ENCODE measurements at regions not wholly inside any gene's neighbourhood (a gene's known extent, or its start where the extent isn't known, plus 50 kb on each side); places are given as distances from the start of the nearest gene placed in this dataset.

DNA sequence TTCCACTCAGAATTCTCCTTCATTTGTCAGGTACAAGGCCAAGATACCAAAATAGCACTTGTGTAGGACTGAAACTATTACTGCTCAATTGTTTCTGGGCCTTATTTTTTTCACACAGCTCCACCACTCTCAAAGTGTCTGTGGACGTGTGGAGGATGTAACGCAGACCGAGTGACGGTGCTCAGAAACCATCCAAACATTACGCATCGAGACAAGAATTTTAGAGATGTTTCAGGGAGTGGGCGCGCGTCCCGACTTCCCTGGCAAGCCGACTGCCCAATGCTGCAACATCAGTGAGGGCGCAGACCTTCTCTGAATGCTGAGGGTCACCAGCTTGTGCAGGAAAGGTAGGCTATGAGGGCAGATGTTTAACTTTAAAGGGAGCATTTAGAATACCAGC, 108.4 kb downstream of the GATA6 start:
- no peaks in the 10 kb centered on the region for H4K20me1 ChIP-seq (ENCODE audit: insufficient read depth, low read length, poor library complexity, severe bottlenecking)
- no peaks in the 10 kb centered on the region for H3K27me3 ChIP-seq (ENCODE audit: insufficient read depth, low read length, poor library complexity, severe bottlenecking)
- TF ChIP-seq EZH2phosphoT487 (IDR thresholded peaks at IDR 0.05; ENCODE audit: borderline replicate concordance) (no peak), CTCF (conservative IDR thresholded peaks at IDR 0.05; ENCODE audit: low read length) (no peak)
- H3K4me1 ChIP-seq (ENCODE audit: insufficient read depth, low read length, poor library complexity, severe bottlenecking): peaks cover 6% of the 10 kb centered on the region
- H3K9me3 ChIP-seq (ENCODE audit: insufficient read depth, low read depth, low read length): no peaks in the 10 kb centered on the region
- no peak overlapping the region for H3K4me2 ChIP-seq (ENCODE audit: low read depth, low read length, poor library complexity, severe bottlenecking)
- no peak overlapping the region for H3K9ac ChIP-seq (ENCODE audit: low read depth, low read length, poor library complexity, severe bottlenecking)
- H3F3A ChIP-seq (ENCODE audit: low read depth): no peaks in the 10 kb centered on the region
- H2AFZ ChIP-seq (ENCODE audit: low read length): no peak overlapping the region
- H3K9me2 ChIP-seq (replicated peaks; ENCODE audit: low read depth, low read length): no peaks in the 10 kb centered on the region
- no peaks in the 10 kb centered on the region for H3K36me3 ChIP-seq (ENCODE audit: insufficient read depth, low read length)
- H3K4me3 ChIP-seq (ENCODE audit: low read length, poor library complexity, severe bottlenecking): no peak overlapping the region
- no peaks in the 10 kb centered on the region for H3K79me2 ChIP-seq (ENCODE audit: insufficient read depth, low read length)

DNA sequence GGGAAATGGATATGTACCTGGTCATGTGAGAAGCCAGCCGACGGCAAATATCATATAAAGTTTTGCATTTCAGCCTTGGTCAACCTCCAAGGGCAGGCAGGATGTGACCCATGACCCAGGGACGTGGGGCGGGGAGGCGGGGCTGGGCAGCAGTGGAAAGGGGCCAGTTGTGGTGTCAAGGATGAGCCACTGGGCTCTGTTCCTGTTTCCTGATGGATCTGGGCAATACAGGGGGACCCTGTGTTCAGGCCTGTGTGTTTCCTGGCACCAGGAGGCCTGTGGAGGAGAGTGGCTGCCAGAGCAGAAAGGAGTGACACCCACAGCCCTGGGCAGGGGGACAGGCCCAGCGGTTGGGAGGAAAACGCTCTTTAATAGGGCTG, 106.9 kb downstream of the GATA6 start:
- no peak overlapping the region for H3K4me3 ChIP-seq (ENCODE audit: low read length, poor library complexity, severe bottlenecking)
- no peaks in the 10 kb centered on the region for H3K79me2 ChIP-seq (ENCODE audit: insufficient read depth, low read length)
- H3K27me3 ChIP-seq (ENCODE audit: insufficient read depth, low read length, poor library complexity, severe bottlenecking): no peaks in the 10 kb centered on the region
- H3K9me2 ChIP-seq (replicated peaks; ENCODE audit: low read depth, low read length): no peaks in the 10 kb centered on the region
- no peaks in the 10 kb centered on the region for H4K20me1 ChIP-seq (ENCODE audit: insufficient read depth, low read length, poor library complexity, severe bottlenecking)
- H3K9me3 ChIP-seq (ENCODE audit: insufficient read depth, low read depth, low read length): no peaks in the 10 kb centered on the region
- TF ChIP-seq EZH2phosphoT487 (IDR thresholded peaks at IDR 0.05; ENCODE audit: borderline replicate concordance): no peak
- TF ChIP-seq CTCF (conservative IDR thresholded peaks at IDR 0.05; ENCODE audit: low read length): no peak
- no peak overlapping the region for H3K4me2 ChIP-seq (ENCODE audit: low read depth, low read length, poor library complexity, severe bottlenecking)
- no peaks in the 10 kb centered on the region for H3K36me3 ChIP-seq (ENCODE audit: insufficient read depth, low read length)
- no peak overlapping the region for H3K9ac ChIP-seq (ENCODE audit: low read depth, low read length, poor library complexity, severe bottlenecking)
- H3K4me1 ChIP-seq (ENCODE audit: insufficient read depth, low read length, poor library complexity, severe bottlenecking): no peaks in the 10 kb centered on the region
- H3F3A ChIP-seq (ENCODE audit: low read depth): no peaks in the 10 kb centered on the region
- no peak overlapping the region for H2AFZ ChIP-seq (ENCODE audit: low read length)

DNA sequence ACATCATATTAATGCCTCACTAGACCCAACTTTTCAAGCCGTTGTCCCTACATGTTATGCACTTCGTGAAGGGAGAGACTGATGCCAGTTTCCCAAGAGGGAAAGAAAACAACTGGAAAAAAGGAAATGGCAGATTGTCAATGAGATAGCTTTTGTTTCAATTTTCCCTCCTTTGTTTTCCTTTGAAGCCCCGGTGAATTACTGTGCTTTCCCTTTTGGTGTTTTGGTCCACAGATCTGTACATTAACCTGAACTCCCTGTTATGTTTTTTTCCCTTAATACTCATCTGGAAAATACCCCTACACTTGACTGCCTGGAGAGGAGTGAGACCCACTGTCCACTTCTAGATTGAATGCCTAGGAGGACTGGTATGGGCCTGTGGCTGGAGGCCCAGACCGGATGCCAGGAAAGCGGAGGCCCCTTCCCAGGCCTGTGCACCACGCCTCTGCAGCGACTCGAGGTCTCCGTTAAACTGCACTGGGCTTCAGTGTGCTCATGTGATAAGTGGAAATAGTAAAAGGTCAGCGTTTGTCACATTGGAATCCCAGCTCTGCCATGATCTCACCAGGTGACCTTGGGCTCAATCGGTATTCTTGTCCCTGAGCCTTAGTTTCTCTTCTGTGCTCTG, 106.4 kb downstream of the GATA6 start:
- no peaks in the 10 kb centered on the region for H3F3A ChIP-seq (ENCODE audit: low read depth)
- H3K4me1 ChIP-seq (ENCODE audit: insufficient read depth, low read length, poor library complexity, severe bottlenecking): no peaks in the 10 kb centered on the region
- no peak overlapping the region for H3K4me2 ChIP-seq (ENCODE audit: low read depth, low read length, poor library complexity, severe bottlenecking)
- H3K79me2 ChIP-seq (ENCODE audit: insufficient read depth, low read length): no peaks in the 10 kb centered on the region
- H3K4me3 ChIP-seq (ENCODE audit: low read length, poor library complexity, severe bottlenecking): no peak overlapping the region
- no peaks in the 10 kb centered on the region for H3K9me3 ChIP-seq (ENCODE audit: insufficient read depth, low read depth, low read length)
- no peaks in the 10 kb centered on the region for H3K36me3 ChIP-seq (ENCODE audit: insufficient read depth, low read length)
- H3K9me2 ChIP-seq (replicated peaks; ENCODE audit: low read depth, low read length): no peaks in the 10 kb centered on the region
- H4K20me1 ChIP-seq (ENCODE audit: insufficient read depth, low read length, poor library complexity, severe bottlenecking): no peaks in the 10 kb centered on the region
- no peak overlapping the region for H3K9ac ChIP-seq (ENCODE audit: low read depth, low read length, poor library complexity, severe bottlenecking)
- H3K27me3 ChIP-seq (ENCODE audit: insufficient read depth, low read length, poor library complexity, severe bottlenecking): no peaks in the 10 kb centered on the region
- TF ChIP-seq EZH2phosphoT487 (IDR thresholded peaks at IDR 0.05; ENCODE audit: borderline replicate concordance) (no peak), CTCF (conservative IDR thresholded peaks at IDR 0.05; ENCODE audit: low read length) (no peak)
- H2AFZ ChIP-seq (ENCODE audit: low read length): no peak overlapping the region
